Calu3 (cell line): ENCODE measurements at regions not wholly inside any gene's neighbourhood (a gene's known extent, or its start where the extent isn't known, plus 50 kb on each side); places are given as distances from the start of the nearest gene placed in this dataset.

Experiments
- BruUV-seq: library from RNA; stranded (reverse); fragments of 400-500 nt; replicated peaks from 2 replicates; lab custom pipeline; 2021; lab: Mats Ljungman, UMichigan
- CTCF ChIA-PET: fragments of 300-600 bp; sonication (Branson Sonifier 250); formaldehyde crosslinking; loops from one replicate; lab custom pipeline; 2022; ENCODE audit warnings: antibody characterized with exemption; lab: Charles Lee
- DNase-seq: peaks from one replicate; pipeline ENCODE4 v3.0.0; 2022
- H3K27ac Mint-ChIP-seq: one replicate; pipeline ENCODE4 v1.8.0; 2022; ENCODE audit warnings: mixed read lengths; ENCODE audit not compliant: unreplicated experiment
- H3K27me3 Mint-ChIP-seq: one replicate; pipeline ENCODE4 v1.8.0; 2022; ENCODE audit warnings: mixed read lengths; ENCODE audit not compliant: unreplicated experiment
- H3K36me3 Mint-ChIP-seq: one replicate; pipeline ENCODE4 v1.8.0; 2022; ENCODE audit warnings: mild to moderate bottlenecking, moderate library complexity, mixed read lengths; ENCODE audit not compliant: insufficient read depth, unreplicated experiment
- H3K4me1 Mint-ChIP-seq: one replicate; pipeline ENCODE4 v1.8.0; 2022; ENCODE audit warnings: mild to moderate bottlenecking, low read depth, mixed read lengths; ENCODE audit not compliant: unreplicated experiment
- H3K4me3 Mint-ChIP-seq: one replicate; pipeline ENCODE4 v1.8.0; 2022; ENCODE audit warnings: mild to moderate bottlenecking, low read depth, moderate library complexity, mixed read lengths; ENCODE audit not compliant: unreplicated experiment
- H3K9me3 Mint-ChIP-seq: one replicate; pipeline ENCODE4 v1.8.0; 2022; ENCODE audit warnings: low read depth, mixed read lengths; ENCODE audit not compliant: unreplicated experiment
- intact Hi-C: fragments of 100-400 bp; cut with micrococcal nuclease; formaldehyde crosslinking; loops from one replicate; pipeline ENCODE4 v1.10.0; 2022; ENCODE audit not compliant: unreplicated experiment
- TF ChIP-seq, protein P1 (sequence below): fragments of 200-600 bp; IDR thresholded peaks from one replicate; pipeline ENCODE4 v1.8.0; 2022; ENCODE audit warnings: antibody characterized with exemption; ENCODE audit not compliant: unreplicated experiment

DNA sequence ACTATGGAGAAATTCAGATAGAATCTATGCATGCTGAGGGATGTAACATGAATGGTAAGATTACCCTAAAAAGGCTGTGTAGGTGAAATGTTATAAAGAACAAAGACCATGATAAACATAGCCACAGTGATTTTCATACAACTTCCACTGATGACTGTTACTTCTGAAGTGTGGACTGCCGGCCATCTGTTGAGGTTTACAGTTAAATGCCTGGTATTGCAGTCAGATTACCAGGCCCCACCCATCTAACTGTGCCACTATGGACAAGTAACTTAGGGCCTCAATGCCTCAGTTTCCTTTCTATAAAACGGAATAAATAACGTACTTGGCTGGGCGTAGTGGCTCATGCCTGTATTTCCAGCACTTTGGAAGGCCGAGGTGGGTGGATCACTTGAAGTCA, 395.6 kb downstream of the KLF12 start:
- Mint-ChIP-seq H3K9me3 (no peaks in the 10 kb centered on the region), H3K27me3 (no peaks in the 10 kb centered on the region), H3K36me3 (no peaks in the 10 kb centered on the region), H3K4me1 (no peaks in the 10 kb centered on the region), H3K4me3 (no peak overlapping the region), H3K27ac (no peak overlapping the region)
- intact Hi-C loops: no loop called here
- CTCF ChIA-PET: no interaction called here
- no TSS peak for BruUV-seq
- DNase-seq: no peak
- TF ChIP-seq, protein P1, sequence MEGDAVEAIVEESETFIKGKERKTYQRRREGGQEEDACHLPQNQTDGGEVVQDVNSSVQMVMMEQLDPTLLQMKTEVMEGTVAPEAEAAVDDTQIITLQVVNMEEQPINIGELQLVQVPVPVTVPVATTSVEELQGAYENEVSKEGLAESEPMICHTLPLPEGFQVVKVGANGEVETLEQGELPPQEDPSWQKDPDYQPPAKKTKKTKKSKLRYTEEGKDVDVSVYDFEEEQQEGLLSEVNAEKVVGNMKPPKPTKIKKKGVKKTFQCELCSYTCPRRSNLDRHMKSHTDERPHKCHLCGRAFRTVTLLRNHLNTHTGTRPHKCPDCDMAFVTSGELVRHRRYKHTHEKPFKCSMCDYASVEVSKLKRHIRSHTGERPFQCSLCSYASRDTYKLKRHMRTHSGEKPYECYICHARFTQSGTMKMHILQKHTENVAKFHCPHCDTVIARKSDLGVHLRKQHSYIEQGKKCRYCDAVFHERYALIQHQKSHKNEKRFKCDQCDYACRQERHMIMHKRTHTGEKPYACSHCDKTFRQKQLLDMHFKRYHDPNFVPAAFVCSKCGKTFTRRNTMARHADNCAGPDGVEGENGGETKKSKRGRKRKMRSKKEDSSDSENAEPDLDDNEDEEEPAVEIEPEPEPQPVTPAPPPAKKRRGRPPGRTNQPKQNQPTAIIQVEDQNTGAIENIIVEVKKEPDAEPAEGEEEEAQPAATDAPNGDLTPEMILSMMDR: no peak

DNA sequence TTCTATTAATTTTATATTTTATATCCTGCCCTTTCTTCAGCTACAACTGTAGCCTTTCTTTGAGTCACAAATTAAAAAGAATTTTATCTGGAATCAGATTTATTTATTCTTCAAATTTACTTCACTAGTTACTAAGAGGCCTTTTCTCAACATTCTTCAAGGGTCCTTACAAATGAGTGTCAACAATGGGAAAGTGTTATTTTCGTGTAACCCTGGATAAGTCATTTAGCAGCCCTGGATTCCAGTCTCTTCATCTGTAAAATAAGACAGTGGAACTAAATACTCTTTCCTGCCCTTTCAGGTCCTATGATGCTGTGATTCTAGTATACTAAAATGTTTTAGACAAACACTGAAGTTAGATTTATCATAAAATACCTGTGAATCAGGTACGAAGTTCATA, 397.0 kb downstream of the KLF12 start:
- no peaks in the 10 kb centered on the region for H3K9me3 Mint-ChIP-seq
- DNase-seq: no peak
- CTCF ChIA-PET: no interaction called here
- H3K36me3 Mint-ChIP-seq: no peaks in the 10 kb centered on the region
- no peaks in the 10 kb centered on the region for H3K4me1 Mint-ChIP-seq
- no peaks in the 10 kb centered on the region for H3K27me3 Mint-ChIP-seq
- intact Hi-C loops: no loop called here
- no peak overlapping the region for H3K27ac Mint-ChIP-seq
- H3K4me3 Mint-ChIP-seq: no peak overlapping the region
- no TSS peak for BruUV-seq
- TF ChIP-seq, protein P1: no peak

DNA sequence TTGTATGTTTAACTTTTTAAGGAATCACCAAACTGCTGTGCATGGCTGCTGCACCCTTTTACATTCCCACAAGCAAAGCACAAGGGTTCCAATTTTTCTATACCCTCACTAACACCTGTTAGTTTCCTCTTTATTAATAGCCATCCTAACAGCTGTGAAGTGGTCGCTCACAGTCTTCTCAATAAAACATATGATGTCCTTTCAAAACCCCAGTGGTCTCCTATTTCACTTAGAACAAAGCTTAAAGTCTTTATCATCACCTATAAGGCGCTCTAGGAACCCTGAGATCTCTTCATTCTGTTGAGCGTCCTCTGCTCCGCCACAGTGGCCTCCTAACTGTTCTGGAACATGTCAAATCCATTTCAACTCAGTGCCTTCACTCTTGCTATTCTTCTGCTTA, 400.5 kb downstream of the KLF12 start:
- no peak for DNase-seq
- intact Hi-C loops: no loop called here
- Mint-ChIP-seq H3K36me3 (no peaks in the 10 kb centered on the region), H3K4me3 (no peak overlapping the region), H3K27ac (no peak overlapping the region), H3K9me3 (no peaks in the 10 kb centered on the region), H3K27me3 (no peaks in the 10 kb centered on the region), H3K4me1 (peaks cover 8% of the 10 kb centered on the region)
- CTCF ChIA-PET: no interaction called here
- BruUV-seq: no TSS peak
- TF ChIP-seq, protein P1: no peak

DNA sequence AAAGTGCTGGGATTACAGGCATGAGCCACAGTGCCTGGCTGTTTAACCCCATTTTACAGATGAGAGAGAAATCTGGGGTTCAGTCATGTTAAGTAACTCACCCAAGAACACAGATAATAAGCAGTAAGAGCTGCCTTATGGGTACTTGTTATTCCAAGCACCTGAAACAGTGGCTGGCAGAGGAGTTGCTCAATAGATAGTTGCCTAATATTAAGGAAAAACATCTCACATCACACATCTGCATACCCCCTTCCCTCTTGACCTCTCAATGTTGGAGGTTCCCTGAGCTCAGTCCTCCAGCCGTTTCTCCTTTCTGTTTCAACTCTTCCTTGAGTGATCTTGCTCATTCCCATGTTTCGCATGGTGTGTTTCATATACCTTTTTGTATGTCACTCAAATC, 401.9 kb downstream of the KLF12 start:
- no peak for DNase-seq
- intact Hi-C loops: no loop called here
- BruUV-seq: no TSS peak

More for the DNA sequence above, 401.9 kb downstream of the KLF12 start:
- Mint-ChIP-seq H3K27me3 (no peaks in the 10 kb centered on the region), H3K27ac (no peak overlapping the region), H3K9me3 (no peaks in the 10 kb centered on the region), H3K36me3 (no peaks in the 10 kb centered on the region), H3K4me3 (no peak overlapping the region), H3K4me1 (peaks cover 8% of the 10 kb centered on the region)
- CTCF ChIA-PET: interaction anchor here (0.6 kb wide), 1 partner anchor 494 kb away, joined by 3 read pairs; no protein-coding TSS in a partner anchor
- TF ChIP-seq, protein P1: no peak
